ENCODE measurements at regions not wholly inside any gene's neighbourhood (a gene's known extent, or its start where the extent isn't known, plus 50 kb on each side); places are given as distances from the start of the nearest gene placed in this dataset.
"Not testable (repeated sequence)": the region's sequence is repeated elsewhere in the genome, so short reads cannot be mapped to it uniquely, and the experiment has no call there.

- H3K27ac ChIP-seq: no peak overlapping the region
- H3K27me3 ChIP-seq (ENCODE audit: low read depth): no peaks in the 10 kb centered on the region
- no peak overlapping the region for H3K4me3 ChIP-seq
- no peaks in the 10 kb centered on the region for H3K9me3 ChIP-seq
- ATAC-seq (no peak), DNase-seq (no peak)
- TF ChIP-seq, protein P1, sequence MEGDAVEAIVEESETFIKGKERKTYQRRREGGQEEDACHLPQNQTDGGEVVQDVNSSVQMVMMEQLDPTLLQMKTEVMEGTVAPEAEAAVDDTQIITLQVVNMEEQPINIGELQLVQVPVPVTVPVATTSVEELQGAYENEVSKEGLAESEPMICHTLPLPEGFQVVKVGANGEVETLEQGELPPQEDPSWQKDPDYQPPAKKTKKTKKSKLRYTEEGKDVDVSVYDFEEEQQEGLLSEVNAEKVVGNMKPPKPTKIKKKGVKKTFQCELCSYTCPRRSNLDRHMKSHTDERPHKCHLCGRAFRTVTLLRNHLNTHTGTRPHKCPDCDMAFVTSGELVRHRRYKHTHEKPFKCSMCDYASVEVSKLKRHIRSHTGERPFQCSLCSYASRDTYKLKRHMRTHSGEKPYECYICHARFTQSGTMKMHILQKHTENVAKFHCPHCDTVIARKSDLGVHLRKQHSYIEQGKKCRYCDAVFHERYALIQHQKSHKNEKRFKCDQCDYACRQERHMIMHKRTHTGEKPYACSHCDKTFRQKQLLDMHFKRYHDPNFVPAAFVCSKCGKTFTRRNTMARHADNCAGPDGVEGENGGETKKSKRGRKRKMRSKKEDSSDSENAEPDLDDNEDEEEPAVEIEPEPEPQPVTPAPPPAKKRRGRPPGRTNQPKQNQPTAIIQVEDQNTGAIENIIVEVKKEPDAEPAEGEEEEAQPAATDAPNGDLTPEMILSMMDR (IDR thresholded peaks at IDR 0.05): no peak
- H3K4me1 ChIP-seq: no peaks in the 10 kb centered on the region
- no peaks in the 10 kb centered on the region for H3K36me3 ChIP-seq
- intact Hi-C loops (cut with DNase I): no loop called here
Observed at GRCh38 chr9:29397148-29397547, 1823.9 kb upstream of the C9orf72 start.

- no peaks in the 10 kb centered on the region for H3K27me3 ChIP-seq (ENCODE audit: low read depth)
- no peaks in the 10 kb centered on the region for H3K4me1 ChIP-seq
- TF ChIP-seq, protein P1 (IDR thresholded peaks at IDR 0.05): no peak
- H3K9me3 ChIP-seq: no peaks in the 10 kb centered on the region
- no peaks in the 10 kb centered on the region for H3K36me3 ChIP-seq
- H3K4me3 ChIP-seq: no peak overlapping the region
- intact Hi-C loops (cut with DNase I): no loop called here
- ATAC-seq (no peak), DNase-seq (no peak)
- H3K27ac ChIP-seq: no peak overlapping the region
Observed at GRCh38 chr9:29416204-29416603, 1842.9 kb upstream of the C9orf72 start.

DNA sequence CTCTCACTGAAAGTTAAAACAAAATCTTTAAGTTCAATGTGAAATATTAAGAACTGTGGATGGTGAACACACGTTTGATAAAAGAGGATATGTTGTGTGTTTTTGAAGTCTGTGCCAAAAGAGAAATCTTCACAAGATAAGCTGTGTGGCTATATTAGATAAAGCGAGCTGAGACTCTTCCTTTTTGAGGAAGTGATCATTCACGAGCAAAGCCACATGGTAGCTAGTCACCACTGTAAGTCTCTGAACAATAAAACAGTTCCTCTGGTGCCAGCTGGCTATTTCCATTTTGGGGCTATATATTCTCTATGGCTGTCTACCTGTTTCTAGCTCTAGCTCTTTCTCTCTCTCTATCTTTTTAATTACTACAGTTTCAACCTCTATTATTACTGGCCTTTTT is 1849.2 kb upstream of the C9orf72 start:
- Histone ChIP-seq H3K9me3 (no peaks in the 10 kb centered on the region), H3K4me1 (no peaks in the 10 kb centered on the region), H3K4me3 (no peak overlapping the region), H3K27me3 (ENCODE audit: low read depth) (no peaks in the 10 kb centered on the region), H3K27ac (no peak overlapping the region), H3K36me3 (no peaks in the 10 kb centered on the region)
- intact Hi-C loops (cut with DNase I): no loop called here
- TF ChIP-seq, protein P1 (IDR thresholded peaks at IDR 0.05): no peak
- no peak for DNase-seq
- no peak for ATAC-seq

DNA sequence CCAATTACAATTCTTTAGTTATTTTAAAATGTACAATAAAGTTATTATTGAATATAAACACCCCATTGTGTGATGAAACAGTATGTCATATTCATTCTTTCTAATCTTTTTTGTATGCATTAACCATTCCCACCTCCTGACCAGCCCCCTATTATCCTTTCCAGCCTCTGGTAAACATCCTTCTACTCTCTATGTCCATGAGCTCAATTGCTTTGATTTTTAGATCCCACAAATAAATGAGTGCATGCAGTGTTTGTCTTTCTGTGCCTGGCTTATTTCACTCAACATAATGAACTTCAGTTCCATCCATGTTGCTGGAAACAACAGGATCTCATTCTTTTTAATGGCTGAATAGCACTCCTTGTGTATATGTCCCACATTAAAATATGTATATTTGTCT is 1858.9 kb upstream of the C9orf72 start:
- no peak for ATAC-seq
- TF ChIP-seq, protein P1 (IDR thresholded peaks at IDR 0.05): no peak

DNA sequence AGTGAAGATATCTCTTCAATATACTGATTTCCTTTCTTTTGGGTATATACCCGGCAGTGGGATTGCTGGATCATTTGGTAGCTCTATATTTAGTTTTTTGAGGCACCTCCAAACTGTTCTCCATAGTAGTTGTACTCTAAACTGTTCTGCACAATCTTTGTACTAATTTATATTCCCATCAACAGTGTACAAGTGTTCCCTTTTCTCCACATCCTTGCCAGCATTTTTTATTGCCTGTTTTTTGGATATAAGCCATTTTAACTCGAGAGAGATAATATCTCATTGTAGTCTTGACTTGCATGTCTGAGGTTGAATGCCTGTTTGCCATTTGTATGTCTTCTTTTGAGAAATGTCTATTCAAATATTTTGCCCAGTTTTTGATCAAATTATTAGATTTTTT is 1859.4 kb upstream of the C9orf72 start:
- H3K27me3 ChIP-seq (ENCODE audit: low read depth); H3K4me3 ChIP-seq; H3K9me3 ChIP-seq; intact Hi-C loops (cut with DNase I); H3K36me3 ChIP-seq; H3K4me1 ChIP-seq; H3K27ac ChIP-seq; DNase-seq; ATAC-seq: not testable (repeated sequence)

More for the DNA sequence above, 1858.9 kb upstream of the C9orf72 start:
- Histone ChIP-seq H3K27ac (no peak overlapping the region), H3K27me3 (ENCODE audit: low read depth) (no peaks in the 10 kb centered on the region), H3K36me3 (no peaks in the 10 kb centered on the region), H3K9me3 (peaks cover 3% of the 10 kb centered on the region), H3K4me3 (no peak overlapping the region), H3K4me1 (no peaks in the 10 kb centered on the region)
- intact Hi-C loops (cut with DNase I): no loop called here
- no peak for DNase-seq

DNA sequence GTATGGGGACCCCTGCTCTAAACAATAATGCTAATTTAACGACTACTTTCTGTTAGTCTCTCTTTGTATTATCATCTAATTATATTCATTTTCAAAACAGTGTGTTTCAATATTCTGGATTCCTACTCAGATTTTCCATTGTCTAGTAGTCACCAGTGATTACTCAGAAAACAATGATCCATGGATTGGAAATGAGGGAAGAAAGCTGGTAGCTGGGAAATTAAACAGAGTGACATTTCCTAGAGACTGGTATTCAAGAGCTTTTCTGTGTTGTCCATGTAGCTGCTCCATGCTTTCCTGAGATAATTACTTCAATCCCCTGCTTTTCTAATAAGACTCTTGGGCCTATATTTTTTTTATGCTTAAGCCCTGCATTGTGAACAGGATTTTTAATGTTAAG is 1862.1 kb upstream of the C9orf72 start:
- intact Hi-C loops (cut with DNase I): no loop called here
- TF ChIP-seq, protein P1 (IDR thresholded peaks at IDR 0.05): no peak

More for the DNA sequence above, 1862.1 kb upstream of the C9orf72 start:
- DNase-seq: no peak
- no peak overlapping the region for H3K4me3 ChIP-seq
- ATAC-seq: no peak
- H3K27me3 ChIP-seq (ENCODE audit: low read depth): no peaks in the 10 kb centered on the region
- H3K27ac ChIP-seq: no peak overlapping the region
- peaks cover 3% of the 10 kb centered on the region for H3K9me3 ChIP-seq
- no peaks in the 10 kb centered on the region for H3K4me1 ChIP-seq
- H3K36me3 ChIP-seq: no peaks in the 10 kb centered on the region
